Testis (tissue), 2 donors: ENCODE measurements at regions not wholly inside any gene's neighbourhood (a gene's known extent, or its start where the extent isn't known, plus 50 kb on each side); places are given as distances from the start of the nearest gene placed in this dataset.

Source experiments
- POLR2A ChIP-seq: fragments of 450-650 bp; IDR thresholded peaks from one replicate; pipeline ENCODE4 v1.6.1; 2017; ENCODE audit warnings: antibody characterized with exemption, mild to moderate bottlenecking, moderate library complexity
- TF ChIP-seq, protein P1 (sequence below), 3 experiments: fragments of 450-650 bp in 2 of 3; fragments of 200-600 bp in 1 of 3; sonication (generic) in 1 of 3; IDR thresholded peaks; one replicate each; pipeline ENCODE4 v1.5.1; 2016 to 2019; ENCODE audit warnings: antibody characterized with exemption in 3 of 3, mild to moderate bottlenecking in 2 of 3, moderate library complexity in 1 of 3

DNA sequence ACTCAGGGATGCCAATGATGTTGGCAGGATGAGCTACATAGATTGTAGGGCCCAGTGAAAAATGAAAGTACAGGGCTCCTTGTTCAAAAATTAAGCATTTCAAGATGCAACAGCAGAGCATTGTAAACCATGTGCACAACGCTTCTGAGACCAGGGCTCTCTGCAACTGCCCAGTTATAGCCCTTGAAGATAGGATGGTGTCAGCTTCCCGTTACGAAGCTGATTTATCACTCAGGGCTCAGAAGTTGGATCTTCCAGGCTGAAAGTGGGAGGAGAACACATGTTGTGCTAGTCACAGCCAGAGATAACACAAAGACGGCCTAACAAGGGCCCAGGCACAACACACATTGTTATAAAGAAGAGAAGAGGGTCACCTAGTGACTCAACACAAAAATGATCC is 466.7 kb downstream of the TUBA3C start:
- TF ChIP-seq, protein P1, sequence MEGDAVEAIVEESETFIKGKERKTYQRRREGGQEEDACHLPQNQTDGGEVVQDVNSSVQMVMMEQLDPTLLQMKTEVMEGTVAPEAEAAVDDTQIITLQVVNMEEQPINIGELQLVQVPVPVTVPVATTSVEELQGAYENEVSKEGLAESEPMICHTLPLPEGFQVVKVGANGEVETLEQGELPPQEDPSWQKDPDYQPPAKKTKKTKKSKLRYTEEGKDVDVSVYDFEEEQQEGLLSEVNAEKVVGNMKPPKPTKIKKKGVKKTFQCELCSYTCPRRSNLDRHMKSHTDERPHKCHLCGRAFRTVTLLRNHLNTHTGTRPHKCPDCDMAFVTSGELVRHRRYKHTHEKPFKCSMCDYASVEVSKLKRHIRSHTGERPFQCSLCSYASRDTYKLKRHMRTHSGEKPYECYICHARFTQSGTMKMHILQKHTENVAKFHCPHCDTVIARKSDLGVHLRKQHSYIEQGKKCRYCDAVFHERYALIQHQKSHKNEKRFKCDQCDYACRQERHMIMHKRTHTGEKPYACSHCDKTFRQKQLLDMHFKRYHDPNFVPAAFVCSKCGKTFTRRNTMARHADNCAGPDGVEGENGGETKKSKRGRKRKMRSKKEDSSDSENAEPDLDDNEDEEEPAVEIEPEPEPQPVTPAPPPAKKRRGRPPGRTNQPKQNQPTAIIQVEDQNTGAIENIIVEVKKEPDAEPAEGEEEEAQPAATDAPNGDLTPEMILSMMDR (IDR thresholded peaks at IDR 0.05): no peak
- TF ChIP-seq POLR2A: no peak
